ENCODE measurements at regions not wholly inside any gene's neighbourhood (a gene's known extent, or its start where the extent isn't known, plus 50 kb on each side); places are given as distances from the start of the nearest gene placed in this dataset.

GRCh38 chr2:15865923-15866322 is 74.4 kb upstream of the MYCN start (continued):
- no peak for TF ChIP-seq GTF2F1 (IDR thresholded peaks at IDR 0.05; ENCODE audit: borderline replicate concordance, low read depth, low read length)
- TF ChIP-seq SIX5 (IDR thresholded peaks at IDR 0.05; ENCODE audit: low read depth, low read length): no peak
- no peak for TF ChIP-seq CEBPB (IDR thresholded peaks at IDR 0.05; ENCODE audit: low read depth, low read length)
- TF ChIP-seq EZH2 (IDR thresholded peaks at IDR 0.05; ENCODE audit: low read depth, low read length, severe bottlenecking): no peak
- TF ChIP-seq CBX8 (IDR thresholded peaks at IDR 0.05; ENCODE audit: borderline replicate concordance, low read depth, low read length): no peak
- TF ChIP-seq POLR2A (IDR thresholded peaks at IDR 0.05; ENCODE audit: control extremely low read depth in 1 of 2, low read depth in 2 of 2, low read length in 2 of 2): no peak
